GM12878 (cell line): ENCODE measurements at regions not wholly inside any gene's neighbourhood (a gene's known extent, or its start where the extent isn't known, plus 50 kb on each side); places are given as distances from the start of the nearest gene placed in this dataset.

Source experiments
- ATAC-seq: fragments of 200-7000 bp; cut with Tn5 transposase; 3 replicates; pipeline ENCODE4 v1.9.1; 2020; ENCODE audit warnings: mild to moderate bottlenecking, moderate library complexity
- BruUV-seq: library from RNA; stranded (reverse); fragments of 400-500 nt; replicated peaks from 2 replicates; lab custom pipeline; 2021; lab: Mats Ljungman, UMichigan
- CTCF ChIA-PET: fragments of 300-600 bp; sonication (Branson Sonifier 250); formaldehyde crosslinking; extraction: SDS; loops from one replicate; lab custom pipeline; 2021; ENCODE audit warnings: inconsistent platforms; lab: Yijun Ruan, JAX
- POLR2A ChIA-PET: fragments of 350-600 bp; formaldehyde crosslinking; extraction: SDS; loops from one replicate; lab custom pipeline; 2021; ENCODE audit warnings: inconsistent platforms; lab: Charles Lee
- RAD21 ChIA-PET: fragments of 300-600 bp; sonication (Branson Sonifier 250); formaldehyde crosslinking; loops from one replicate; lab custom pipeline; 2023; ENCODE audit warnings: antibody characterized with exemption; ENCODE audit not compliant: unreplicated experiment; lab: Charles Lee
- SMC1A ChIA-PET: fragments of 300-600 bp; sonication (Branson Sonifier 250); formaldehyde crosslinking; loops from one replicate; lab custom pipeline; 2023; ENCODE audit not compliant: unreplicated experiment, uncharacterized antibody; lab: Charles Lee
- DNase-seq: peaks from one replicate; pipeline ENCODE4 v3.0.0-alpha.2; 2011; ENCODE audit warnings: low read depth, low spot score
- FAIRE-seq: peaks from 3 replicates; lab custom pipeline; 2011; peaks lifted over from hg19 to GRCh38; lab: Jason Lieb, UNC
- H2AFZ ChIP-seq: 2 replicates; pipeline ENCODE4 v1.6.0; 2011; ENCODE audit warnings: low read depth, low read length, control low read depth; ENCODE audit not compliant: control insufficient read depth
- H3K27ac ChIP-seq: 2 replicates; pipeline ENCODE4 v1.5.1; 2011; ENCODE audit warnings: control low read depth; ENCODE audit not compliant: control insufficient read depth, insufficient read depth
- H3K27me3 ChIP-seq, 2 experiments: replicated peaks in 1 of 2; 2 replicates each; pipeline versions ENCODE4 v1.6.0 to v1.6.1; 2011; ENCODE audit warnings: low read length in 1 of 2; ENCODE audit not compliant: control insufficient read depth in 2 of 2, insufficient read depth in 2 of 2
- H3K36me3 ChIP-seq, 2 experiments: 2 replicates each; pipeline ENCODE4 v1.5.1; 2011; ENCODE audit warnings: low read length in 1 of 2; ENCODE audit not compliant: control insufficient read depth in 2 of 2, insufficient read depth in 2 of 2
- H3K4me1 ChIP-seq: 2 replicates; pipeline ENCODE4 v1.6.1; 2011; ENCODE audit warnings: mild to moderate bottlenecking, low read length, moderate library complexity, mixed read lengths; ENCODE audit not compliant: control insufficient read depth, insufficient read depth
- H3K4me2 ChIP-seq: 2 replicates; pipeline ENCODE4 v1.6.0; 2011; ENCODE audit warnings: control low read depth; ENCODE audit not compliant: control insufficient read depth, insufficient read depth
- H3K4me3 ChIP-seq: fragments of 200-600 bp; sonication (generic); 2 replicates; pipeline ENCODE4 v1.5.1; 2016
- H3K79me2 ChIP-seq: 2 replicates; pipeline ENCODE4 v1.6.0; 2011; ENCODE audit warnings: low read length; ENCODE audit not compliant: control insufficient read depth, insufficient read depth
- H3K9ac ChIP-seq: 2 replicates; pipeline ENCODE4 v1.8.0; 2011; ENCODE audit warnings: low read length, control low read depth, mixed read lengths; ENCODE audit not compliant: control insufficient read depth, insufficient read depth
- H3K9me3 ChIP-seq: replicated peaks from 3 replicates; pipeline ENCODE4 v1.5.1; 2011; ENCODE audit warnings: mild to moderate bottlenecking, low read length; ENCODE audit not compliant: control insufficient read depth, insufficient read depth
- H4K20me1 ChIP-seq: 2 replicates; pipeline ENCODE4 v1.6.0; 2011; ENCODE audit not compliant: control insufficient read depth, insufficient read depth
- ATF7 ChIP-seq: fragments of 450-650 bp; IDR thresholded peaks from 2 replicates; pipeline ENCODE4 v1.6.1; 2016; ENCODE audit warnings: low read depth, mild to moderate bottlenecking
- BCL3 ChIP-seq: IDR thresholded peaks from 2 replicates; pipeline ENCODE4 v1.6.1; 2011; ENCODE audit warnings: borderline replicate concordance, low read depth, mild to moderate bottlenecking, moderate library complexity, low read length; ENCODE audit not compliant: insufficient read depth, poor library complexity, severe bottlenecking
- CBX3 ChIP-seq: fragments of 200-600 bp; sonication (generic); IDR thresholded peaks from 2 replicates; pipeline ENCODE4 v1.6.1; 2016; ENCODE audit warnings: low read depth, borderline replicate concordance
- CBX5 ChIP-seq: sonication (generic); IDR thresholded peaks from 2 replicates; pipeline ENCODE4 v1.6.1; 2016; ENCODE audit warnings: low read depth, moderate library complexity, mild to moderate bottlenecking, inconsistent platforms
- ESRRA ChIP-seq: IDR thresholded peaks from 2 replicates; pipeline ENCODE4 v1.6.1; 2012; ENCODE audit warnings: mild to moderate bottlenecking, low read length, improper control_type of control experiment
- IRF3 ChIP-seq: fragments of 450-650 bp; IDR thresholded peaks from 2 replicates; pipeline ENCODE4 v1.6.1; 2014; ENCODE audit warnings: mild to moderate bottlenecking
- PML ChIP-seq: IDR thresholded peaks from 2 replicates; pipeline ENCODE4 v1.6.1; 2012; ENCODE audit warnings: low read length, inconsistent platforms
- SRF ChIP-seq, 2 experiments: IDR thresholded peaks; 2 replicates each; pipeline ENCODE4 v1.6.1; 2011; ENCODE audit warnings: low read depth in 2 of 2, low read length in 2 of 2, mild to moderate bottlenecking in 1 of 2, moderate library complexity in 1 of 2
- STAT3 ChIP-seq: IDR thresholded peaks from 2 replicates; pipeline ENCODE4 v1.6.1; 2011; ENCODE audit warnings: low read depth, low read length, improper control_type of control experiment
- ZBTB4 ChIP-seq: fragments of 450-650 bp; formaldehyde crosslinking; IDR thresholded peaks from 2 replicates; pipeline ENCODE4 v1.4.0; 2022; ENCODE audit warnings: mild to moderate bottlenecking, moderate library complexity
- WGBS: methylation state at CpG from one replicate; pipeline ENCODE4 v1.1.6; 2016; ENCODE audit warnings: low lambda C conversion rate; ENCODE audit not compliant: insufficient replicate concordance, insufficient coverage; ENCODE audit errors: missing lambda C conversion rate; 5-methylcytosine and 5-hydroxymethylcytosine counted together
- in situ Hi-C: fragments of 300-500 bp; cut with MboI; formaldehyde crosslinking; loops from 9 replicates; pipeline ENCODE4 v1.14.3; 2018; ENCODE audit warnings: mixed read lengths
- intact Hi-C: fragments of 100-400 bp; cut with micrococcal nuclease; formaldehyde crosslinking; loops from one replicate; pipeline ENCODE4 v1.14.2; 2022; ENCODE audit not compliant: unreplicated experiment

GRCh38 chr16:17598968-17599367, 128.2 kb upstream of the XYLT1 start:
- no peaks in the 10 kb centered on the region for H4K20me1 ChIP-seq
- H3K36me3 ChIP-seq: no peaks in the 10 kb centered on the region
- H3K27ac ChIP-seq: no peak overlapping the region
- BruUV-seq: no TSS peak
- ATAC-seq (no peak), FAIRE-seq (no peak)
- no peaks in the 10 kb centered on the region for H3K79me2 ChIP-seq
- no peak overlapping the region for H3K9ac ChIP-seq
- TF ChIP-seq CBX3 (no peak), BCL3 (no peak)
- TF ChIP-seq, all 136 proteins: peak for 0
- in situ Hi-C loops: no loop called here
- intact Hi-C loops: no loop called here
- no peak overlapping the region for H2AFZ ChIP-seq
- H3K4me1 ChIP-seq: no peaks in the 10 kb centered on the region
- ChIA-PET SMC1A (no interaction called here), CTCF (no interaction called here), POLR2A (no interaction called here), RAD21 (no interaction called here)
- no peaks in the 10 kb centered on the region for H3K27me3 ChIP-seq
- 50% methylated on average over 1 of the region's 1 CpG for WGBS
- no peak overlapping the region for H3K4me2 ChIP-seq
- H3K9me3 ChIP-seq: peaks cover 5% of the 10 kb centered on the region; the same call in 1 of the 3 replicates
- no peak for DNase-seq
- no peak overlapping the region for H3K4me3 ChIP-seq

DNA sequence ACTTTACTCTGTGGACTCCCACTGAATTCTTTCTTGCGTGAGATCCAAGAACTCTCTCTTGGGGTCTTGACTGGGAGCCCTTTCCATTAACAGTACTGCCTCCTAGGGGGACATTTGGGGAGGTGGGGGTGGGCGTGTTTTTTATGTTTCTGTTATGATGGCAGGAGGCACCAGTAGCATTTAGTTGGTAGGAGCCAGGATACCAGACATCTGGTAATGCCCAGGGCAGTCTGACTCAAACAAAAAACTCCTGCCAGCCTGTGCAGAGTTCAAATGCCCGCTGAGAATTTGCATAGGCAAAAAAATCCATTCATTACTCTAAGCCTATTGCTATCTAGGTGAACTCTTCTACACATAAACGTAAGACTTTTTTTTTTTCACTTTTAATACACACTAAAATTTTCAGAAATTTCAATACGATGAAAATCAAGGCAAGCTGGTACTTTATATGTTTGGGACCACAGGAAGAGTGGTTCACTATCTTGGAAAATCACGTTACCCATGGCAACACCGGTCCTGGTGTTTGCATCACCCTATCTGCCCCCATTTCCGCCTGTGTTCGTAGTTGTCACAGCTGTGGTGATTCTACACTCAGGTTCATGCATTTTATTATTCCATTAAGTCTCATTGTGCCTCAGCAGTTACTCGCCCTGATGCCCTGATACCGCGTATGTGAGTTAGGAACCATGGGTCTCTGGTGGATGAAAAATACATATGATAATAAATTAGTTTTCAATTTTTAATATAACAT, 121.1 kb upstream of the XYLT1 start:
- Histone ChIP-seq H3K27me3 (no peaks in the 10 kb centered on the region; a peak in 1 of 4 replicates), H2AFZ (no peak overlapping the region), H3K9me3 (no peaks in the 10 kb centered on the region; the same call in 2 of the 3 replicates), H3K36me3 (no peaks in the 10 kb centered on the region), H3K27ac (no peak overlapping the region), H3K4me1 (no peaks in the 10 kb centered on the region), H3K79me2 (no peaks in the 10 kb centered on the region), H3K9ac (no peak overlapping the region), H4K20me1 (no peaks in the 10 kb centered on the region), H3K4me3 (no peak overlapping the region), H3K4me2 (no peak overlapping the region)
- ChIA-PET POLR2A (no interaction called here), RAD21 (interaction anchor here (1.2 kb wide), 1 partner anchor 13 kb away, joined by 4 read pairs; no protein-coding TSS in a partner anchor), CTCF (no interaction called here), SMC1A (interaction anchor here (0.7 kb wide), 1 partner anchor 12 kb away, joined by 3 read pairs; no protein-coding TSS in a partner anchor)
- intact Hi-C loops (no loop called here), in situ Hi-C loops (no loop called here)
- no peak for FAIRE-seq
- no TSS peak for BruUV-seq
- no peak for ATAC-seq
- no peak for DNase-seq
- 36% methylated on average over 12 of the region's 12 CpGs for WGBS
- TF ChIP-seq PML: no peak
- no peak for TF ChIP-seq ATF7
- TF ChIP-seq CBX5: no peak
- no peak for TF ChIP-seq SRF (IDR thresholded peaks at IDR 0.05; ENCODE audit: low read depth in 2 of 2, low read length in 2 of 2)
- no peak for TF ChIP-seq STAT3
- TF ChIP-seq ZBTB4 (CRISPR knock-in tag): no peak
- no peak for TF ChIP-seq ESRRA
- TF ChIP-seq IRF3: no peak
